Thymus (tissue), 11 donors: ENCODE measurements at regions not wholly inside any gene's neighbourhood (a gene's known extent, or its start where the extent isn't known, plus 50 kb on each side); places are given as distances from the start of the nearest gene placed in this dataset.

ENCODE experiments used
- DNase-seq, 9 donors: peaks; one replicate each; pipeline ENCODE4 v3.0.0-alpha.2; 2013; ENCODE audit warnings: low spot score in 9 of 9, low read depth in 6 of 9, missing footprints in 1 of 9
- H3K27ac ChIP-seq, 2 donors: one replicate each; pipeline ENCODE4 v1.5.1; 2013; ENCODE audit warnings: control low read depth in 1 of 2, low read depth in 1 of 2, low read length in 1 of 2, mild to moderate bottlenecking in 1 of 2, moderate library complexity in 1 of 2
- H3K27me3 ChIP-seq, 2 donors: one replicate each; pipeline ENCODE4 v1.5.1; 2013; ENCODE audit warnings: low read length in 1 of 2; ENCODE audit not compliant: control insufficient read depth in 2 of 2, insufficient read depth in 1 of 2
- H3K36me3 ChIP-seq, 2 donors: one replicate each; pipeline ENCODE4 v1.5.1; 2013; ENCODE audit warnings: low read length in 1 of 2, mild to moderate bottlenecking in 1 of 2, moderate library complexity in 1 of 2; ENCODE audit not compliant: control insufficient read depth in 2 of 2, insufficient read depth in 2 of 2
- H3K4me1 ChIP-seq, 2 donors: one replicate each; pipeline ENCODE4 v1.5.1; 2013; ENCODE audit warnings: low read length in 2 of 2; ENCODE audit not compliant: control insufficient read depth in 2 of 2, insufficient read depth in 2 of 2
- H3K4me3 ChIP-seq, 2 donors: one replicate each; pipeline ENCODE4 v1.5.1; 2013; ENCODE audit warnings: low read length in 2 of 2, control low read depth in 1 of 2, mild to moderate bottlenecking in 1 of 2
- H3K9me3 ChIP-seq, 2 donors: one replicate each; pipeline ENCODE4 v1.5.1; 2013; ENCODE audit warnings: low read length in 1 of 2, mild to moderate bottlenecking in 1 of 2; ENCODE audit not compliant: control insufficient read depth in 2 of 2, insufficient read depth in 1 of 2
- WGBS: extraction: QIAGEN DNeasy Blood & Tissue Kit; methylation state at CpG from one replicate; pipeline ENCODE4 v1.1.7; 2013; 5-methylcytosine and 5-hydroxymethylcytosine counted together
- donor health status: healthy.

DNA sequence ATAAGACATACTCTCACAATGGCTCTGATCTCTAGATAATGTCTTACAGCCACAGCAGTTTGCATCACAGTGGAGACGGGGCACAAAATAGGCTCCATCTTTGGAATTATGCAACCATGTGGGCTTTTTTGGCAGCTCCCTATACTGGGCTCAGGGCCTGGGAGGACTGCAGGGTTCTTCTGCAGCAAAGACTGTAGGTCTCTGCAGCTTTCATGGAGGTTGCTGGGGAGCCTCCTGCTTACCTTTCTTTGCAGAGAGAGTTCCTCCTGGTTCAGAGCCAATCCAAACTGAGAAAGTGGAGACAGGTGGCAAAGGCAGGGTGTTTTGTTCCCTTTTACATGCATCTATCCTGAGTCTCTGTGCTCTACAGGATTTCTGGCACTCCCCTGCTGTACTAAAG lies 558.0 kb downstream of the TLR4 start:
- WGBS: 96% methylated on average over 1 of the region's 1 CpG
- H3K27me3 ChIP-seq: no peaks in the 10 kb centered on the region
- H3K27ac ChIP-seq: no peak overlapping the region
- H3K4me1 ChIP-seq: no peaks in the 10 kb centered on the region
- H3K36me3 ChIP-seq: no peaks in the 10 kb centered on the region
- no peak overlapping the region for H3K4me3 ChIP-seq
- H3K9me3 ChIP-seq: no peaks in the 10 kb centered on the region
- DNase-seq: no peak

DNA sequence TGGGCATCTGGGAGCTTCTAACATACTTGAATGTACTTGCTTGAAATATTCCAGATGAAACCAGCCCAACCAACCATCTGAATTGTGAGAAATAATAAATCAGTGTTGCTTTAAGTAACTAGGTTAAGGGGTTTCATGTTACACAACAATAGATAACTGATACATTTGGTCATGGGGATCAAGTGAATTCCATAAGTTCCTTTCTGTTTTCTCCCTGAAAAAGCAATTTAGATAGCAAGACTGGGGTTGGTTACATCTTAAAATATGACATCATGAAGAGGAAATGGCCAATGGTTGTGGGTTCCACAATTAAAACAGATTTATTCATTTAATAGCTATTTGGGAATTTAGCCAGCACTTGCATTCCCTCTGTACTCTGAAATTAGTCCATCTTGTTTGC lies 559.7 kb downstream of the TLR4 start:
- Histone ChIP-seq H3K27ac (no peak overlapping the region), H3K4me3 (no peak overlapping the region), H3K36me3 (no peaks in the 10 kb centered on the region)

DNA sequence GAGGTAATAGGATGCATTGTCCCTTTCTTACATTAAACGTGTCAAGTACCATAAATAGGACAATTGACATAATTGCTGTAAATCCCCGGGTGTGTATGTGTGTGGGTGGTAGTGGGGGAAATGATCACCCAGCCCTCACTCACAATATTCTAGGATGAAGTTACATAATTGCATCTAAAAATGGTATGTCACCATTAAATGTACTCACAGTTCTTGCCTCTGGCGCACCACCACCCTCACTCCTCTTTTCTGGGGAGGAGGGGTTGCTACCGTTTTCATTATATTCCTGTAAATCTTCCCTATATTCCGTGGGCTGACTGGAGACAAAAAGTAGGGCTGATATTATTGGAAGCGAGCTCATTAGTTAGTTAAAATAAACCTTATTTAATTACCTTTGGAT lies 563.8 kb downstream of the TLR4 start:
- Histone ChIP-seq H3K36me3 (no peaks in the 10 kb centered on the region), H3K9me3 (no peaks in the 10 kb centered on the region), H3K4me3 (no peak overlapping the region), H3K4me1 (no peaks in the 10 kb centered on the region), H3K27me3 (no peaks in the 10 kb centered on the region), H3K27ac (no peak overlapping the region)
- DNase-seq: no peak
- 91% methylated on average over 6 of the region's 6 CpGs for WGBS

More for the DNA sequence above, 559.7 kb downstream of the TLR4 start:
- Histone ChIP-seq H3K4me1 (no peaks in the 10 kb centered on the region), H3K9me3 (no peaks in the 10 kb centered on the region), H3K27me3 (no peaks in the 10 kb centered on the region)
- no peak for DNase-seq

DNA sequence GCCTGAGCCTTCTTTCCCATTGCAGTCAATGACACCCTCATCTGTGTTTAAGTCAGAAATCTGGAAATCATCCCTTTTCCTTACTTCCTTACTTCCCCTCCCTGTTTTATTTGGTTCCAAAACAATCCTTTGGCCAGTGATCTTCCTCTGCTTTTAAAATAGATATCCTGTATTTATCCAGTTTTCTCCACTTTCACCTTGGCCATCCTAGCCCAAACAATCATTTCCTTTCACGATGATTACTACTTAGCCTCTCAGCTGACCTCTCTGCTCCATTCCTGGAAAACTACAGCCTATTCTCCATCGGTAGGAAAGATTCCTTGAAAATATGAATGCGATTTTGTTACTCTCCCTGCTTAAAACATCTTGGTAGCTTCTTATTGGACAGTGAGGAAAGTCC lies 565.4 kb downstream of the TLR4 start:
- DNase-seq: no peak
- 64% methylated on average over 3 of the region's 3 CpGs for WGBS

DNA sequence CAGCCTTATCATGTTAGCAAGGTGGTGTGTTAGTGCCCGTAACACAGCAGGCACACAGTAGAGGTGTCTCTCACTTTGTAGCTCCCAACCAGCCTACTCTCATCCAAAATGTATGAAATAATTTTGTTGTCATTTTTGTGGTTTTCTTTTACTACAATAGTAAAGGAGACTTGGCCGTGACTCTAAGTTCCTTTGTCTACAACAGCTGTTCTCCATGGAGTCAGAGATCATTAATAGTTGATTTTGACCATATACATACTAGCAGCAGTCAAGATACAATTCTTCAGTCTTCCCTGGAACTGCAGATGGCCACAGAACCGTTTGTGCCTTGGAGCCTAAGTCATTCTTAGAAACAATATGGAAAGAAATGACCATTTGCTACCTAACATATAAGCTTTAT lies 567.1 kb downstream of the TLR4 start:
- no peaks in the 10 kb centered on the region for H3K4me1 ChIP-seq
- WGBS: 73% methylated on average over 3 of the region's 3 CpGs
- DNase-seq: no peak
- H3K27ac ChIP-seq: no peak overlapping the region
- no peak overlapping the region for H3K4me3 ChIP-seq
- H3K9me3 ChIP-seq: no peaks in the 10 kb centered on the region
- H3K27me3 ChIP-seq: no peaks in the 10 kb centered on the region
- no peaks in the 10 kb centered on the region for H3K36me3 ChIP-seq

More for the DNA sequence above, 565.4 kb downstream of the TLR4 start:
- no peaks in the 10 kb centered on the region for H3K9me3 ChIP-seq
- no peak overlapping the region for H3K4me3 ChIP-seq
- H3K36me3 ChIP-seq: no peaks in the 10 kb centered on the region
- H3K27me3 ChIP-seq: no peaks in the 10 kb centered on the region
- H3K27ac ChIP-seq: no peak overlapping the region
- no peaks in the 10 kb centered on the region for H3K4me1 ChIP-seq

DNA sequence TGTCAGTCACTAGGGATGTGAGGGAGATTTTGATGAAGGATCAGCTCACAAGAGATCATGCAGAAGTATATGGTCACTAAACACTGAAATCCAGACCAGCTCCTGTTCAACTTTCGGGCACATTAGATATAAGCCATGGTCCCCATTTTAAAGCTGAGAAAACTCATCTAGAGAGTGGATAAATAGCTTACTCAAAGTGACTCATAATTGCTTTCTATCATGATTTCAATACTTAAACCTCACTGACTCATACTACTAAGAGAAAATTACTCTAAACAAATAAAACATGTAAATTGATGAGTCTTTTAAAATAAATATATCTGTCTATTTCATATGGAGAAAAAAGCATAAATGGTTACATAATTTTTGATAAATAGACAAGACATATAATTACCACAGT lies 567.7 kb downstream of the TLR4 start:
- H3K36me3 ChIP-seq: no peaks in the 10 kb centered on the region
- no peak for DNase-seq
- 94% methylated on average over 1 of the region's 1 CpG for WGBS

DNA sequence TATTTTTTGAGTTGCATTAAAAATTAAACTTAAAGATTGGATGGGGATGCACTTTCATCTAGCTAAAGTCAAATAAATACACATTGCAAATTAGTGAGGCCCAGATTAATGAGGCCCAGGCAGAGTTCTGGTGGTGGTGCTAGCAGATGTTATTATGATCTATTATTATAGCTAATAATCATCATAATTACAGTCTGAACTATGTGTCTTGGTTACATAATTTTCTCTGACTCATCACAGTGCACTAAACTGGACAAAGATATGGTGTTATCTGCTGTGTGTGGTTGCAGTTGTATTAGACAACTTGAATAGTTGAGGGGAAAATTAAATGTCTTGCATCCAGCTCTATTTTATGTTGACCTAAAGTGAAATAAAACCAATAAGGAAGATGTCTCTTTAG lies 568.8 kb downstream of the TLR4 start:
- Histone ChIP-seq H3K9me3 (no peaks in the 10 kb centered on the region), H3K4me3 (no peak overlapping the region), H3K4me1 (no peaks in the 10 kb centered on the region), H3K36me3 (no peaks in the 10 kb centered on the region), H3K27ac (no peak overlapping the region), H3K27me3 (no peaks in the 10 kb centered on the region)
- no peak for DNase-seq

More for the DNA sequence above, 567.7 kb downstream of the TLR4 start:
- H3K4me1 ChIP-seq: no peaks in the 10 kb centered on the region
- H3K9me3 ChIP-seq: no peaks in the 10 kb centered on the region
- no peaks in the 10 kb centered on the region for H3K27me3 ChIP-seq
- no peak overlapping the region for H3K27ac ChIP-seq
- H3K4me3 ChIP-seq: no peak overlapping the region

DNA sequence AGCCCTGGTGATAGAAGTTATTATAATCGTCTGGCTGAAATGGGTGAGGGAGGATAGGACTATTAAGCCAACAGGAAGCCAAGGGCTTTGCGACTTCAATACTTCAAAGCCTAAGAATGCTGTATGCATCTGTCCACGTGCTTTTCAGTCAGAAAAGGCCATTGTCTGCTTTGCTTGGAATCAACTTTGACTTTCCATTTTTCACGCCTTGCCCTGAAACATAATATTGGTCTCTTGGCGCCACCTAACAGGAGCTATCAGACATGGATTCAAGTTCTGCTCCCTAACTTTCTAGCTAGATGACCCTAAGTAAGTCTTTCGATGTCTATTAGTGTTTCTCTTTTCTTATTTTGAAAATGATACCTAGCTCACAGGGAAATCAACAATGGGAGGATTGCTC lies 572.6 kb downstream of the TLR4 start:
- H3K27me3 ChIP-seq: no peaks in the 10 kb centered on the region
- WGBS: 84% methylated on average over 6 of the region's 6 CpGs
- no peaks in the 10 kb centered on the region for H3K36me3 ChIP-seq
- DNase-seq: no peak
- no peaks in the 10 kb centered on the region for H3K9me3 ChIP-seq
- no peak overlapping the region for H3K4me3 ChIP-seq
- no peak overlapping the region for H3K27ac ChIP-seq
- H3K4me1 ChIP-seq: no peaks in the 10 kb centered on the region

DNA sequence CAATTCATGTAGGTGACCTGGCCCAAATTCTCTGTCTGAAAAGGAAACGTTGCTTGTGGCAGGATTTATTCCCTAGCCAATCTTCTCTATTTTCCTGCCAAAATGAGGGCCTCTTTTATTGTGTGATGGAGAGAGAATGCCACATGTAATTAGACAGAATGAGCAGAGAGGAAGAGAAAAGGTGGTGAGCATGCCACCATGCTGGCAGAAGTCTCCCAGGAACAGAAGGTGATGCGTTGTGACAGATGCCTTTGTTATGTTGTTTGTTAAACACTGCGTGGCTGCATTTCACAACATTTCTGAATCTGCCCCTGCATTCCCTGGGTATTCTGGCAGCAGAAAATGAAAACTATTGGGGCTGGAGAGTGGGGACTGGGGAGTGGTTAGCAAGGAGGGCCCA lies 577.6 kb downstream of the TLR4 start:
- DNase-seq: no peak
- Histone ChIP-seq H3K9me3 (no peaks in the 10 kb centered on the region), H3K4me1 (no peaks in the 10 kb centered on the region), H3K36me3 (no peaks in the 10 kb centered on the region), H3K27ac (no peak overlapping the region), H3K27me3 (no peaks in the 10 kb centered on the region), H3K4me3 (no peak overlapping the region)
- WGBS: 62% methylated on average over 3 of the region's 3 CpGs

DNA sequence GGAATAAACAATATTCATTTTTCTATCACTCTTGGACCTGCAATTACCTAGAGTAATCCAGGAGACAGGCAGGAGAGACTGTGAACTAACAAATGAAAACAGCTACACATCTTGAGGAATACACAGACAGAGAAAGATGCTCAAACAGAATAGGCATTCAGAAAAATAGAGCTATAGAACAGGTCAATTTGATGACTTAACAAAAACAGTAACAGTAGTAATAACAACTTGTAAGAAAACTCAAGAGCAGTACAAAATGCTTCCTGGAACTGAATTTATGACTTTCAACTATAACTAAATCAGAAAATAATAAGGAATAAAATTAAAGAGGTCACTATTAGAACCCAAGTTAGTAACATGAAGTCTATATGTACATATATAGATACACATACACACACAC lies 579.3 kb downstream of the TLR4 start:
- no peak overlapping the region for H3K27ac ChIP-seq
- no peak for DNase-seq
- H3K9me3 ChIP-seq: no peaks in the 10 kb centered on the region
- H3K4me1 ChIP-seq: no peaks in the 10 kb centered on the region
- H3K27me3 ChIP-seq: no peaks in the 10 kb centered on the region
- no peak overlapping the region for H3K4me3 ChIP-seq
- no peaks in the 10 kb centered on the region for H3K36me3 ChIP-seq
